ENCODE measurements at regions not wholly inside any gene's neighbourhood (a gene's known extent, or its start where the extent isn't known, plus 50 kb on each side); places are given as distances from the start of the nearest gene placed in this dataset.

DNA sequence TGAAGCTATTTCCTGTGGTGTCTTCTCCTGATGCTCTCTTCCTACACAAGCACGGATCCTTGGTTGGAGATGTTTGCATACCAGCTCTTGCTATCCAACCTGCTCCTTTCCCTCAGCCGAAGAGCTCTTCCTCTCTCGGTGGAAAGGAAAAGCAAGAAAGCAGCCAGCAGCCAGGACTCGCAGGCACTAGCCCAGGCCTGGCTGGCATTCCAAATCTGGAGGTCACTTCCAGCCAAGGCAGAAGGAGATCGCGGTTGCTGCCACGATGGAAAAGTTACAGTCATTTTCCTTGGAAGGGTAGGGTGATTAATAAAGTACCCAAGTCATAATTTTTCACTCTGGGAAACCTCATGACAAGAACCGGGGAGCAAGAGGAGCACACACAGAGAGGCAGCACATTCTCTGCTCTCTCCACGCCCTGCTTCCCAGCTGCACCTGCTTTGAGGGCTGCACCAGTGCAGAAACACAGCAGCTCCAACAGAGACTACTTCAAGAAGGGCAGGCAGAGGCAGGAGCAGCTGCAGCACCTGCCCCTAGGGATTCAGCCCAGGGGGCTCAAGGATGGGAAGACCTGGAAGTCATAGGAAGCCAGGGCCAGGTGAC, 399.3 kb downstream of the CADM1 start:
- intact Hi-C loops (cut with DNase I): loop anchor here in 1 of 2 donors (10.0 kb wide), 1 partner anchor 120 kb away; no protein-coding TSS in a partner anchor
- H3K9me3 ChIP-seq: no peaks in the 10 kb centered on the region
- WGBS, 3 donors: 24 to 33% (median 32%) methylated on average over 9 of the region's 9 CpGs
- no peak overlapping the region for H3K4me3 ChIP-seq
- H3K36me3 ChIP-seq (ENCODE audit: insufficient read depth in 1 of 2, low read depth in 1 of 2): no peaks in the 10 kb centered on the region
- ATAC-seq (peak; percentile 51 to 87 (median 66)), DNase-seq (no peak)
- TF ChIP-seq, protein P1, sequence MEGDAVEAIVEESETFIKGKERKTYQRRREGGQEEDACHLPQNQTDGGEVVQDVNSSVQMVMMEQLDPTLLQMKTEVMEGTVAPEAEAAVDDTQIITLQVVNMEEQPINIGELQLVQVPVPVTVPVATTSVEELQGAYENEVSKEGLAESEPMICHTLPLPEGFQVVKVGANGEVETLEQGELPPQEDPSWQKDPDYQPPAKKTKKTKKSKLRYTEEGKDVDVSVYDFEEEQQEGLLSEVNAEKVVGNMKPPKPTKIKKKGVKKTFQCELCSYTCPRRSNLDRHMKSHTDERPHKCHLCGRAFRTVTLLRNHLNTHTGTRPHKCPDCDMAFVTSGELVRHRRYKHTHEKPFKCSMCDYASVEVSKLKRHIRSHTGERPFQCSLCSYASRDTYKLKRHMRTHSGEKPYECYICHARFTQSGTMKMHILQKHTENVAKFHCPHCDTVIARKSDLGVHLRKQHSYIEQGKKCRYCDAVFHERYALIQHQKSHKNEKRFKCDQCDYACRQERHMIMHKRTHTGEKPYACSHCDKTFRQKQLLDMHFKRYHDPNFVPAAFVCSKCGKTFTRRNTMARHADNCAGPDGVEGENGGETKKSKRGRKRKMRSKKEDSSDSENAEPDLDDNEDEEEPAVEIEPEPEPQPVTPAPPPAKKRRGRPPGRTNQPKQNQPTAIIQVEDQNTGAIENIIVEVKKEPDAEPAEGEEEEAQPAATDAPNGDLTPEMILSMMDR (IDR thresholded peaks at IDR 0.05): no peak
- H3K27me3 ChIP-seq (ENCODE audit: insufficient read depth in 3 of 3, low read length in 2 of 3): no peaks in the 10 kb centered on the region
- no peak overlapping the region for H3K27ac ChIP-seq
- no peaks in the 10 kb centered on the region for H3K4me1 ChIP-seq

- 93 to 97% (median 95%) methylated on average over 5 of the region's 5 CpGs for WGBS, 3 donors
- DNase-seq: no peak
- TF ChIP-seq, protein P1 (IDR thresholded peaks at IDR 0.05): no peak
- no peaks in the 10 kb centered on the region for H3K36me3 ChIP-seq (ENCODE audit: insufficient read depth in 1 of 2, low read depth in 1 of 2)
- no peaks in the 10 kb centered on the region for H3K27me3 ChIP-seq (ENCODE audit: insufficient read depth in 3 of 3, low read length in 2 of 3)
- no peaks in the 10 kb centered on the region for H3K9me3 ChIP-seq
- H3K4me3 ChIP-seq: no peak overlapping the region
- ATAC-seq: no peak
- no peak overlapping the region for H3K27ac ChIP-seq
- intact Hi-C loops (cut with DNase I): no loop called here
- H3K4me1 ChIP-seq: no peaks in the 10 kb centered on the region
Measured at GRCh38 chr11:115111066-115111465, 393.1 kb downstream of the CADM1 start.

- H3K27ac ChIP-seq: no peak overlapping the region
- DNase-seq: no peak
- no peaks in the 10 kb centered on the region for H3K27me3 ChIP-seq (ENCODE audit: insufficient read depth in 3 of 3, low read length in 2 of 3)
- no peaks in the 10 kb centered on the region for H3K36me3 ChIP-seq (ENCODE audit: insufficient read depth in 1 of 2, low read depth in 1 of 2)
- H3K4me1 ChIP-seq: no peaks in the 10 kb centered on the region
- TF ChIP-seq, protein P1 (IDR thresholded peaks at IDR 0.05): no peak
- 67 to 84% (median 76%) methylated on average over 6 of the region's 6 CpGs for WGBS, 3 donors
- no peak overlapping the region for H3K4me3 ChIP-seq
- no peaks in the 10 kb centered on the region for H3K9me3 ChIP-seq
- intact Hi-C loops (cut with DNase I): no loop called here
- no peak for ATAC-seq
Measured at GRCh38 chr11:115112754-115113153, 391.5 kb downstream of the CADM1 start.

DNA sequence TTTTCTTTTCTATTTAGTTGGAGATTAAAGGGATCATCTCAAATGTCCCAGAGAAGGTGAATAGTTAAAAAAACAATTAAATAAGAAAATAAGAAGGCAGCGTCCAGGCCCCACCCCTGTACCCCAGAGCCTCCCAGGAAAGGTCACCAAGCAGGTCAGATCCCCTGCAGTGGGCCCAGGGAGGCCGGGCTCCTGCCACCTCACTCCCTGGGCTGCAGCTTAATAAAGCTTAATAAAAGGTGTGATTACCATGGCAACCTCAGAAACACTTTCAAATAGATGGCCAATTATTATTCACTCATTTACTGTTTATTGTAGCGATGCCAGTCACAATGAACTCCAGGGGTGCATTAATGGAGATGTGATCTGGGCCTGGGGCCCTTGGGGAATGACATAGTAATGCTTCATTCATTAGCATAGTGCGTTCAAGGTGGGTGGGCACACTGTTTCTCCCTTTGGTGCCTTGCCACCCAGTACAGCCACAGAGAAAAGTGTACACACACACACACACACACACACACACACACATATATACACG, 386.2 kb downstream of the CADM1 start:
- H3K4me1 ChIP-seq: no peaks in the 10 kb centered on the region
- DNase-seq: no peak
- 60 to 74% (median 63%) methylated on average over 5 of the region's 5 CpGs for WGBS, 3 donors
- H3K4me3 ChIP-seq: no peak overlapping the region
- no peak overlapping the region for H3K27ac ChIP-seq
- no peaks in the 10 kb centered on the region for H3K9me3 ChIP-seq
- TF ChIP-seq, protein P1 (IDR thresholded peaks at IDR 0.05): no peak
- no peaks in the 10 kb centered on the region for H3K36me3 ChIP-seq (ENCODE audit: insufficient read depth in 1 of 2, low read depth in 1 of 2)
- intact Hi-C loops (cut with DNase I): no loop called here
- ATAC-seq: no peak
- no peaks in the 10 kb centered on the region for H3K27me3 ChIP-seq (ENCODE audit: insufficient read depth in 3 of 3, low read length in 2 of 3)

GRCh38 chr11:115119146-115119545, 385.1 kb downstream of the CADM1 start:
- no peak for DNase-seq
- intact Hi-C loops (cut with DNase I): no loop called here
- Histone ChIP-seq H3K4me1 (no peaks in the 10 kb centered on the region), H3K4me3 (no peak overlapping the region), H3K9me3 (no peaks in the 10 kb centered on the region), H3K36me3 (ENCODE audit: insufficient read depth in 1 of 2, low read depth in 1 of 2) (no peaks in the 10 kb centered on the region), H3K27ac (no peak overlapping the region), H3K27me3 (ENCODE audit: insufficient read depth in 3 of 3, low read length in 2 of 3) (no peaks in the 10 kb centered on the region)
- TF ChIP-seq, protein P1 (IDR thresholded peaks at IDR 0.05): no peak
- ATAC-seq: no peak
- 76 to 77% (median 77%) methylated on average over 6 of the region's 6 CpGs for WGBS, 3 donors

Data from psoas muscle (tissue), 7 donors.